Activated naive CD4-positive, alpha-beta T cell treated with anti-CD3 and anti-CD28 coated beads, Interleukin-2, amount 50 U/mL, for 72 hours (primary cell): ENCODE measurements at regions not wholly inside any gene's neighbourhood (a gene's known extent, or its start where the extent isn't known, plus 50 kb on each side); places are given as distances from the start of the nearest gene placed in this dataset.

Experiments
- ATAC-seq, 2 donors: fragments of 150-1000 bp; cut with Tn5 transposase; 2 replicates each; pipeline ENCODE4 v1.10.0; 2021; ENCODE audit warnings: mild to moderate bottlenecking in 2 of 2, moderate library complexity in 2 of 2
- DNase-seq, 2 donors: peaks; one replicate each; pipeline ENCODE4 v3.0.0; 2021 to 2022; ENCODE audit warnings: low spot score in 2 of 2
- H3K27ac Mint-ChIP-seq, 2 donors: one replicate each; pipeline ENCODE4 v1.8.0; 2022; ENCODE audit warnings: mild to moderate bottlenecking in 2 of 2, mixed read lengths in 2 of 2
- H3K36me3 Mint-ChIP-seq, 2 donors: one replicate each; pipeline ENCODE4 v1.8.0; 2022; ENCODE audit warnings: mixed read lengths in 2 of 2
- H3K9me3 Mint-ChIP-seq, 2 donors: one replicate each; pipeline ENCODE4 v1.8.0; 2022; ENCODE audit warnings: mixed read lengths in 2 of 2

DNA sequence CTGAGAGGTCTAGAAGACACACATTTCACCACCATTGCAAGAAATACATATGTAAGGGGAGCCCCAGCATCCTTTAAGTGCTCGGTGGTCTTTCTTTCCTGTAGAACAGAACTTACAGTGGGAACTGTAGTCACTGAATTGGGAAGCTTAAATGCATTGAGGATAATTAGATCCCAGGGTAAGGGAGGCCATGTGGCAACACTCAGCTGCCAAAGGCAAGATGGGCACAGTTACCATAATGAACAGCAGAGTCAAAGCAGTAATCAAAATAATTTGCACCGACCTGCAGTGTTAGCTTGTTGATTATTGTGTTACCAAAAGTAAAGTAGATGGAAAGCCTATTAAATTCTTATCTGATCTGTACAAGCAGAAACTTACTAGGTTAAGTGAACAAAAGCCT lies 291.2 kb upstream of the PCDH20 start:
- Mint-ChIP-seq H3K27ac (no peak overlapping the region), H3K36me3 (no peaks in the 10 kb centered on the region), H3K9me3 (peaks cover 12 to 26% of the 10 kb centered on the region in 2 donors)
- DNase-seq = no peak
- no peak for ATAC-seq

DNA sequence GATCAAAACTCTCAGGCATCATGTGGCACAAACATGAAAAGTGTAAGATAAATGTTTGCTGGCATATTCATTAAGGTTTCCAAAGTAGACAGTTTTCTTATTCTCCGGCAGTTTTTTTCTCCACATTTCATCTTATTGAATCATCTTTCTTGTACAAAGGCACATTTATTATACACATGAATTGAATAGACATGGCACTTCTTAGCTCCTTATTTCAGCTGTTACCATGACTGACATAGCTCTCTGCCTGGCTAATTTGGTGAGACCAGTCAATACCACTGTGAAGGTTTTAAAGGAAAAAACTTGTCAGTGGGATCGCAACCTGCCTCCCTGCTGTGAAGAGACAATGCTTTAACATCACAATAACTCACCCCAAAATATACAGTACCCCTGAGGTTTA lies 285.0 kb upstream of the PCDH20 start:
- no peak for ATAC-seq
- DNase-seq = no peak
- peaks cover 8 to 20% of the 10 kb centered on the region in 2 donors for H3K9me3 Mint-ChIP-seq
- no peaks in the 10 kb centered on the region for H3K36me3 Mint-ChIP-seq
- no peak overlapping the region for H3K27ac Mint-ChIP-seq

DNA sequence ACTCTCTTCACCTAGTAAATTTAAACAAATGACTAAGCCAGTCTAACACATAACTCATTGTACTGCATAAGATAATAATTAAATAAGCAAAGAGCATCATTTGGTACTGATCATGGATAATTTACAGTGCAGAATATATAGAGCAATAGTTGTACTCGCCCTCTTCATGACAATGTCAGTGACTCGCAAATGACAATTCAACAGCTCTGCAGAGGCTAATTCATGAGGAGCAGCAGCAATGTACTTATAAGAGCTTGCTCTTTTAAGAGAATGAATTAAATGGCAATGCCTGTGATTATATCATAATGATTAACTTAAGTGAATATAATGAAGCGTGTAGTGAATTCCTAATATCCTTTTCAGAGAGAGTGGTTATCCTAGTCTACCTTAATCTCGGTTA lies 284.5 kb upstream of the PCDH20 start:
- DNase-seq (no peak), ATAC-seq (no peak)
- H3K27ac Mint-ChIP-seq = no peak overlapping the region
- no peaks in the 10 kb centered on the region for H3K36me3 Mint-ChIP-seq
- H3K9me3 Mint-ChIP-seq = peaks cover 8 to 19% of the 10 kb centered on the region in 2 donors

DNA sequence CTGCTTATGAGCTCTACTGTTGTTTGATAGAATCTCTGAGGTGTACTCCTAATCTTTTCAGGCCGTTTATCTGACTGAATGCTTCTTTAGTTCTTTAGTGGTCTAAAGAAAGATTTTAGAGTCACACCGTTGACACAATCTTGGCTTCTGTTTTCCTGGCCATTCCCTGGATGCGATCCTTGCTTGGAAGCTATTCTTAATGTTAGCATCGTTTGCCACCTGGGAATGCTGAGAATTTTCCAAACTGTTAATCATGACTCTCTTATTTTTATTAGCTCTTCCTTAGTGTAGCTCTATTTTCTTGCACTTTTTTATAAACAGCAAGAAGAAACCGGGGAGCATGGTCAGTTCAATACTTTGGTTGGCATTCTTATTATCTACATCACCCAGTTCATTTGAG lies 281.0 kb upstream of the PCDH20 start:
- DNase-seq = no peak
- no peaks in the 10 kb centered on the region for H3K36me3 Mint-ChIP-seq
- no peak for ATAC-seq
- H3K9me3 Mint-ChIP-seq = peaks cover 2 to 11% of the 10 kb centered on the region in 2 donors
- H3K27ac Mint-ChIP-seq = no peak overlapping the region

DNA sequence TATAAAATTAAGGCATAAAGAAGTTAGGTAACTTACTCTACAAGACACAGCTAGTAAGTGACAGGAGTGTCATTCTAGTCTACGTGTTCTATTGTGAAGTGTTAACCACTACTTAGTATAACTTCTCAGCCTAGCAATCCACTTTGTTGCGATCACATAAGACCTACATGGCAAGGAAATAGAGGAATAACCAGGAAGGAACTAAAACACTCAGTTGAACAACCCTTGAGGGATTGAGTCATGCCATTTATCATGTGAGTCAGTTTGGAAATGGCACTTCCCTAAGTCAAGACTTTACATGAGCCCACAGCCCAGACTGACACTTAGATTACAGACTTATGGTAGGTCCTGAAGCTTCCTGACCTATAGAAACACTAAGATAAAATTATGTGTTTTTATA lies 279.5 kb upstream of the PCDH20 start:
- ATAC-seq = no peak

DNA sequence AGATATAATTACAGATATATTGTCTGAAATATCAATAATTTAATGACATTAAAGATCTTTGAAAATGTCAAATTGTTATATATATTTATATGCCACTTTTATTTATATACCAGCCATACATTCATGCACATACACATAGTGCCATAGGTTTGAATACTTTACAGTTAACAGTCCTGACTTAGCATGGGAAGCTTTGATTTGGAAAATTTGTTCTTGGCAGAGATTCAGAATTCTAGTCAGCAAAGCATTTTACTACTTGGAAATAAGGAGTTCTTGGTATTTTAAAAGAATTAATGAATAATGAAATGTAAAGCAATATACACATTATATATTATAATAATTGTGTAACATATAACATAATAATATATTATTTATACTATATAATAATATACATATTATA lies 277.0 kb upstream of the PCDH20 start:
- no peak for DNase-seq
- Mint-ChIP-seq H3K36me3 (no peaks in the 10 kb centered on the region), H3K9me3 (peaks cover 10 to 20% of the 10 kb centered on the region in 2 donors), H3K27ac (no peak overlapping the region)
- ATAC-seq = no peak

More for the DNA sequence above, 279.5 kb upstream of the PCDH20 start:
- Mint-ChIP-seq H3K9me3 (peaks cover 4 to 13% of the 10 kb centered on the region in 2 donors), H3K36me3 (no peaks in the 10 kb centered on the region), H3K27ac (no peak overlapping the region)
- no peak for DNase-seq

DNA sequence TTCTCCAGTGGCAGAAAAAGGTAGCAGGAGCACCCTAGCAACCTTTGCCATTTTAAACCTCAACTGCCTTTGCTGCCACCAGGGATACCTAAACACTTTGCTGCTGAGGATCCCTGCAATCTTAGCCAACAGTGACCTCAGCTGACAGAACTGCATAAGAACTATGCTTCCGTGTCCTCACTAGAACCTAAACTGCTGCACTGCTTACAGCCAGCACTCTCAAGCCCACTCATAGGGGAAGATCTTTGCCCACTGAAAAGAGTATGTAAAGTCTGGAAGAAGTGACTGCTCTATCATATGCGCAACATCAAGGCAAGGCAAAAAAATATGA lies 270.0 kb upstream of the PCDH20 start:
- H3K9me3 Mint-ChIP-seq = peaks cover 25 to 30% of the 10 kb centered on the region in 2 donors
- H3K27ac Mint-ChIP-seq = no peak overlapping the region
- DNase-seq = no peak
- peaks cover 7% of the 10 kb centered on the region in 2 donors for H3K36me3 Mint-ChIP-seq
- ATAC-seq = no peak

DNA sequence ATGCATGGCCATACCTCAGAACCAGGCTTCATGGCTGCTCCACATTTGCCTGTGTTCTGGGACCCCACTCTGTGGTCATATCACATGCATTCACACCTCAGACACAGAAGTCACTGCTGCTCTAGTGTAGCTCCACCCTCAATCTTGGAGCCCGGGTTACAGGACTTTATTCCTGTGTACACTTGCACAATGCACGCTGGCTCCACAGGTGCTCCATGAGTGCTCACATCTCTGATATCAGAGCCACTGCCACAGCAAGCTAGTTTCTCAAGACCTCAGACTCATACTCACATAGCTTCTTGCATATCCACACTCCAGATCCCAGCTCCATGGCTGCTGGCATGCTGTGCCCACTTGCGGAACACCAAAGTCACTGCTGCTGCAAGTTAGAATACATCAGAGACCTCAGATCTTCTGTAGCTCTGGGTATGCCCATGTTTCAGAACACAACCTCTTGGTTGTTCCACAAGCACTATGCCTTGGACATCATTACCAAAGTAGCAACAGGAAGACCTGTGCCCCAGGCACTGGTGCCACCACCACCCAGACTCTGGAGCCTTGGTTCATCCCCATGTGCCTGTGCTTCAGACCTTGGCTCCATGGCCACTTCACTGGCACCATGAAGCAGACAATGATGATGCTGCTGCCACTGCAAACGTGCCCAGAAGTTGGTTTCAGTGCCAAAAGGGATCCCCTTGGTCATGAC lies 269.5 kb upstream of the PCDH20 start:
- no peak for DNase-seq
- Mint-ChIP-seq H3K27ac (no peak overlapping the region), H3K36me3 (peaks cover 7 to 9% of the 10 kb centered on the region in 2 donors), H3K9me3 (peaks cover 25 to 30% of the 10 kb centered on the region in 2 donors)
- ATAC-seq = no peak

DNA sequence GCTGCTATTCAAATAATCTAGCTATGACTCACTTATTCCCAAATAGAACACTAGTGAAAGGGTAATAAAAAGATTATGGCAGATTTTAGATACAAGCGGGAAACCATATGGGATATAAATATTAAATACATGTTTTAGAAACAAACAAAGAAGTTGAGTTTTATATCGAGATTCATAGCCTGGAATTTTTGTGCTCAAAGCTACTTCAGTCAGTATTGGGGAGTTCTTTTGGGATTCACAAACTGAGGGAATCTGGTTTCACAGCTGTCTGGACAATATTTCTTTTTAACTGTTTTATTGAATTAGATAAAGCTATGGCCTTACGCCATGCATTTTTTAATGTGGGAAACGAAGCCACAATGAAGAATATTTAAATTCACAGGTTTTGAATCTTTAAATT lies 257.1 kb upstream of the PCDH20 start:
- Mint-ChIP-seq H3K36me3 (no peaks in the 10 kb centered on the region), H3K27ac (no peak overlapping the region), H3K9me3 (peaks cover 0 to 4% of the 10 kb centered on the region in 2 donors)
- no peak for DNase-seq
- no peak for ATAC-seq

DNA sequence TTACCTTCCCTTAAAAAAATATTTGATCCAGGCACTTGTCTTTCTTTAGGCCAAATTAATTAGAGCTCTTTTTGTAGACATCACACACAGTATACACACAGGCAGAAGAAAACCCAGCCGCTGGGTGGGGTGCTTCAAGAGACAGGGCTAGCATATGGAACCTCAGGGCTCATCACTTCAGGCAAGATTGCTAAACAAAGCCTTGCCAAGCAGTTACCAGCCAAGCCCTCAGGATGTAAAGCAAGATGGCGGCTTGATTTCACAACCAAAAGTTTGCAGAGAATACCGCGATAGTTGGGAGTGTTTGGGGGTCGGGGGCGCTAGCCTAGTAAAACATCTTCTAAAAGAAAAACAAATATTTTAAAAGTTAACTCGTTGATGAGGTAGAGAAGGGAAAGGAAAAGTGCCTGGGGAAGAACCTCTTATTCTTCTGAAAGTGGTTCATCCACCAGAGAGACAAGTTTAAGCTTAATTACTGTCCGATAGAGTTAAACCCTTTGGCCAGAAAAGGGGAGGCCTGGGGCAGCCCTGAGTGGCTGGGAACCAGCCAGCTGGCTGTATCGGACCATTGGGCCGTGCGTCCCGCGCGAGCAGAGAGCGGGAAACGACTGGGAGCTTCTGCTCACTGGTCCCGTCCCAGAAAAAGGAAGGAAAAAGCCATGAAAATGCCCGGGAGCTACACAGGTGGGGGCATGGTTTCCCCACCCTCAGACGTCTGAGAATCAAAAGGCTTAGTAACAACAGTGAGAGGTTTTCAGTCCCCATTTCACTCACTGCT lies 254.9 kb upstream of the PCDH20 start:
- Mint-ChIP-seq H3K9me3 (peaks cover 3 to 10% of the 10 kb centered on the region in 2 donors), H3K27ac (no peak overlapping the region), H3K36me3 (no peaks in the 10 kb centered on the region)
- DNase-seq = no peak
- ATAC-seq = no peak

DNA sequence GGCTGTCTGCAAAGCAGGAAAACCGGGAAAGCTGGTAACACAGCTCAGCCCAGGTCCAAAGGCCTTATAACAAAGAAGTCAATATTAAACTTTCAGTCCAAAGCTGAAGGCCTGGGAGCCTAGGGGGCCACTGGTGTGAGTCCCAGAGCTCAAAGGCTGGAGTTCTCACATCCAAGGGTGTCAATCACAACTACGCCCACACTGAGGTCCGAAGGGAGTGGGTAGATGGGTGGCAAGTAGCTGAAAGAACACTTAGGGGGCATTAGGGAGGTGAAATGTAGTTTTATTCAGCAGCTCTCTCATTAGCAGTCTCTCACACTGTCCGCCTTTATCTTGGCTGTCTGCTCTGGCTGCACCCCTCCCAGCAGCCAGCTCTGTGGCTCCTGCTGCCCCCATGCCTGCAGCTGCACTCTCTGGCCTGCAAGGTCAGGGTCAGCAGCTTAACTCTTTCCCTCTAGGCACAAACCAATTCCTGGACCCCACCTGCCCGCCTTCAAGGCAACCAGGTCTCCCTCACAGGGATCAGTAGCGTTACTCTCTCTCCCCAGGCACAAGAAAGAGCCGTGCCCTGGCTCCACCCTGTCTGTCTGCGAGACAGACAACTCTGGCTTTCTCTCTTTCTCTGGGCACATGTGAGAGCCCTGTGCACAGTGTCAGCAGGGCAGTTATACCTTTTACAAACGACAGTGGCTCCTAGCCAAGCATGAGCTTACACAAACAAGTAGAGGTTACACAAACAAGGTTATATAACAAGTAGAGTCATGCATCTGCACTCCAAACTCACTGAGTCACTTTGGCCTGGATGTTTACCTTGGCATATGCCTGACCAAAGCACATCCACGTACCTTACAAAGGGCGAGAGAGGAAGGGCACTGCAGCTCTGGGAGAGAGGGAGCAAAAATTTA lies 249.4 kb upstream of the PCDH20 start:
- no peak for DNase-seq
- Mint-ChIP-seq H3K36me3 (peaks cover 0 to 7% of the 10 kb centered on the region in 2 donors), H3K9me3 (peaks cover 18 to 25% of the 10 kb centered on the region in 2 donors), H3K27ac (no peak overlapping the region)
- no peak for ATAC-seq

DNA sequence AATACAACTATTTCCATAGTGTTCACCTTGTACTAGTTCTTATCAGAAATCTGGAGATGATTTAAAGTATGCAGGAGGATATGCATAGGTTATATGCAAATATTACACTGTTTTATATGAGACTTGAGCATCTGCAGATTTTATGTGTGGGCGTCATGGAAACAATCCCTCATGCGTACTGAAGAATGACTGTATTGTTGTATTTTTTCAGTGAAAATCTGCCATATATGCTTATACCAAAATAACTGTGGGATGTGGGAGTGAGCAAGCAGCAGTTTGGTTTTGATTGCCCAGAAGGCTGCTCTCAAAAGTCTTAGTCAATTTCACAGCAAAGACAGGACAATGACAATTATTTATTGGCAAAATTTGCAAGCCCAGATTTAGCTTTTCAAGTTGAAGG lies 238.8 kb upstream of the PCDH20 start:
- H3K9me3 Mint-ChIP-seq = peaks cover 20 to 33% of the 10 kb centered on the region in 2 donors
- no peak overlapping the region for H3K27ac Mint-ChIP-seq
- ATAC-seq = no peak
- DNase-seq = no peak
- no peaks in the 10 kb centered on the region for H3K36me3 Mint-ChIP-seq

DNA sequence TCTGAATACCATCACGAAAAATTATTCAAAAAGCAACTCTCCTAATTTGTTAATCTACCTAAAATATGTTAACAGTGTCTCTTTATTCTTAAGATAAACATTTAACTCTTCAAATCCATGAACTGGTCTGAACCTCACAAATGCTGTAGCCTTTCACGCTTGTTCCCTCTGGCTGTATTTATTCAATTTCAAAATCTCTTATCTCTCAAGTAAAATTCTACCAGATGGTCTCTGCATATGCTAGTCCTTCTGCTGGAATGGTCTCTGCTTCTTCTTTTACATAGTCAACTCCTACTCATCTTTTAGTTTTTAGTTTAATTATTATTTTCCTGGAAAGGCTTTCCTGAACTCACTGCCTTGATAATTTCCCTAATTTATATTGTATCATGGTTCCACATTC lies 232.9 kb upstream of the PCDH20 start:
- Mint-ChIP-seq H3K9me3 (peaks cover 14 to 26% of the 10 kb centered on the region in 2 donors), H3K36me3 (peaks cover 0 to 5% of the 10 kb centered on the region in 2 donors), H3K27ac (no peak overlapping the region)
- DNase-seq = no peak
- no peak for ATAC-seq

DNA sequence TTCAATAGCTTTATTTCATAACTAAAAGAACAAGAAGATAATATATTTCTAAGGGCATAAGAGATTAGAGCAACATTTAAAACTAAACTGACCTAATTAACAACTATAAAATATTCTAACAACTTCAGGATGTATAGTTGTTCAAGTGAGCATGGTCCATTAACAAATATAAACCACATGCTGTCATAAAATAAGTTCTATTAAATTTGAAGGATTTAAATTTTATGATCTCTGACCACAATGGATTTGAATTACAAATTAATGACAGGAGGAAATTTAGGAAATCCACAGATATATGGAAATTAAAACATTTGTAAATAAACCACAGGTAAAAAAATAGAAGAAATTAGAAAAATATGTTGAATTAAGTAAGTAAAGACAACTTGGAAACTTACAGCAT lies 196.5 kb upstream of the PCDH20 start:
- DNase-seq = no peak
- Mint-ChIP-seq H3K9me3 (peaks cover 16 to 21% of the 10 kb centered on the region in 2 donors), H3K27ac (no peak overlapping the region), H3K36me3 (peaks cover 0 to 3% of the 10 kb centered on the region in 2 donors)
- no peak for ATAC-seq

DNA sequence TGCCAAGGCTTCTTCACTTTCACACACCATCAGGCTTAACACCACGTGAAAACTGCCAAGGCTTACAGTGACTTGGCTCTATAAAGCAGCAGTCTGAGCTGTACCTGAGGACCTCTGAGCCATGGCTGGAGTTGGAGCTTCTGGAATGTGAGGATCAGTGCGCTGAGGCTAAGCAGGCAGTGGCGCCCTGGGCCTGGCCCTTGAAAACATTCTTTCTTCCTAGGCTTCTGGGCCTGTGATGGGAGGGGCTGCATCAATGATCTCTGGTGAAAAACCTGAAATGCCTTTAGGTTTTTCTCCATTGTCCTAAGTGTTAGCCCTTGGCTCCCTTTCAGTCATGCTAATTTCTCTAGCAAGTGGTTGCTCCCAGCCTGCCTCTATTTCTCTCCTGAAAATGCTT lies 192.5 kb upstream of the PCDH20 start:
- DNase-seq (no peak), ATAC-seq (no peak)
- Mint-ChIP-seq H3K36me3 (peaks cover 0 to 8% of the 10 kb centered on the region in 2 donors), H3K27ac (no peak overlapping the region), H3K9me3 (peaks cover 14 to 17% of the 10 kb centered on the region in 2 donors)

DNA sequence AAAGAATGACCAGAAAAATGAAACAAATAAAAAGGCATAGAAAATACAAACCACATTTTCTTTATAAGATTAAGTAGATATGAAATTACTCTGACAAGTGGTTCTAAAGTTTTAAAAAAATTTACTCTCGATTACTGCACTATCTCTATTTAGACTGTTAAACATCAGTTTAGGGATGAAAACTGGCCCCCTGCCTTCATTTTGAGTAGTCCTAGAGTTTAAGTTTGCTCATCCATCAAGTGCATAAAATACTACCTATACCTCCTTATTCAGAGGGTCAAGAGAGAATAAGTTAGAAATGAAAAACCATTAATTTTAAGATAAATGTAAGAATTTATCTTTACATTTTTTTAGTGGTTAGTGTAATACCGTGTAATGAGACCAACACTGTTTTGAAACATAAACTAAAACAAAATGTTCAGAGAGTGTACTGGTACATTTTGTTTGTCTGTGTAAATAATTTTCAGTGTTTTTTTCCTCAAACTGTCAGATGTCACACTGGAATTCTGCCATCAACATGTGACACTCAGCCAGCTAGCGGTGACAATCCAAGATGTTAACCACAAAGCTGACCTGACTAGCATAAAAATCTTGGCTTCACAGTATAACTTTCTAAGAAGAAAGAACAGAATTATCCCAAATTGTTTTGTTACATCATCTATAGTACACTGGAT lies 184.8 kb upstream of the PCDH20 start:
- Mint-ChIP-seq H3K36me3 (no peaks in the 10 kb centered on the region), H3K9me3 (peaks cover 10 to 11% of the 10 kb centered on the region in 2 donors), H3K27ac (no peak overlapping the region)
- no peak for ATAC-seq
- DNase-seq = no peak
